K562 (cell line): ENCODE measurements at regions not wholly inside any gene's neighbourhood (a gene's known extent, or its start where the extent isn't known, plus 50 kb on each side); places are given as distances from the start of the nearest gene placed in this dataset.

Experiments used
- ATAC-seq: fragments of 200-7000 bp; cut with Tn5 transposase; 3 replicates; pipeline ENCODE4 v1.9.1; 2020; ENCODE audit warnings: moderate library complexity
- BruUV-seq: library from RNA; stranded (reverse); fragments of 400-500 nt; replicated peaks from 2 replicates; lab custom pipeline; 2021; lab: Mats Ljungman, UMichigan
- CTCF ChIA-PET: fragments of 300-600 bp; formaldehyde crosslinking; extraction: SDS; loops from one replicate; lab custom pipeline; 2021; ENCODE audit warnings: low intra/inter-chr PET ratio; lab: Yijun Ruan, JAX
- POLR2A ChIA-PET: fragments of 300-600, 350-650 bp; sonication (Branson Sonifier 250); formaldehyde crosslinking; extraction: SDS; loops from one replicate; lab custom pipeline; 2021; ENCODE audit warnings: antibody characterized with exemption, inconsistent platforms; lab: Yijun Ruan, JAX
- DNase-seq, 4 experiments: peaks; one replicate each; pipeline versions ENCODE4 v3.0.0 to v3.0.0-alpha.2; 2011 to 2018; ENCODE audit warnings: low spot score in 3 of 4, mixed read lengths in 3 of 4; ENCODE audit errors: extremely low read depth in 1 of 4
- FAIRE-seq: peaks from 2 replicates; lab custom pipeline; 2011; peaks lifted over from hg19 to GRCh38; lab: Jason Lieb, UNC
- H2AFZ ChIP-seq: 2 replicates; pipeline ENCODE4 v1.6.0; 2011; ENCODE audit warnings: low read depth, low read length, control low read depth, inconsistent platforms
- H3K27ac ChIP-seq: fragments of 200-600 bp; 3 replicates; pipeline ENCODE4 v1.8.0; 2011; ENCODE audit warnings: low read depth, mild to moderate bottlenecking, control low read depth, inconsistent platforms, low read length, moderate library complexity, mixed read lengths; ENCODE audit errors: extremely low read depth
- H3K27me3 ChIP-seq, 2 experiments: fragments of 300-600 bp in 1 of 2; 2 replicates in 1 of 2; 3 replicates in 1 of 2; pipeline versions ENCODE4 v1.6.0 to v1.8.0; 2011; ENCODE audit warnings: inconsistent platforms in 2 of 2, low read length in 2 of 2, mild to moderate bottlenecking in 1 of 2, mixed read lengths in 1 of 2, moderate library complexity in 1 of 2; ENCODE audit not compliant: control insufficient read depth in 2 of 2, insufficient read depth in 2 of 2
- H3K36me3 ChIP-seq: fragments of 300-600 bp; 3 replicates; pipeline ENCODE4 v1.8.0; 2011; ENCODE audit warnings: mild to moderate bottlenecking, low read length, inconsistent platforms; ENCODE audit not compliant: control insufficient read depth, insufficient read depth
- H3K4me1 ChIP-seq, 2 experiments: fragments of 200-600 bp in 1 of 2; replicated peaks in 1 of 2; 2 replicates in 1 of 2; 3 replicates in 1 of 2; pipeline versions ENCODE4 v1.5.1 to v1.8.0; 2011; ENCODE audit warnings: inconsistent platforms in 2 of 2, low read length in 2 of 2, mild to moderate bottlenecking in 1 of 2, mixed read lengths in 1 of 2, moderate library complexity in 1 of 2; ENCODE audit not compliant: control insufficient read depth in 2 of 2, insufficient read depth in 2 of 2
- H3K4me2 ChIP-seq: 2 replicates; pipeline ENCODE4 v1.6.1; 2011; ENCODE audit warnings: low read length, control low read depth, inconsistent platforms, mixed read lengths; ENCODE audit not compliant: insufficient read depth
- H3K4me3 ChIP-seq: fragments of 200-600 bp; sonication (generic), shearing (Covaris generic); 2 replicates; pipeline ENCODE4 v1.5.1; 2016; ENCODE audit warnings: control low read depth, inconsistent platforms
- H3K79me2 ChIP-seq: fragments of 200-600 bp; 3 replicates; pipeline ENCODE4 v1.8.0; 2011; ENCODE audit warnings: low read length, inconsistent platforms; ENCODE audit not compliant: control insufficient read depth, insufficient read depth
- H3K9ac ChIP-seq, 2 experiments: 2 replicates each; pipeline versions ENCODE4 v1.6.0 to v1.6.1; 2011; ENCODE audit warnings: low read depth in 2 of 2, low read length in 2 of 2, control low read depth in 1 of 2, inconsistent platforms in 1 of 2, mild to moderate bottlenecking in 1 of 2, mixed read lengths in 1 of 2; ENCODE audit not compliant: insufficient read depth in 1 of 2
- H3K9me1 ChIP-seq: one replicate; pipeline ENCODE4 v1.6.0; 2011; ENCODE audit warnings: inconsistent platforms, mild to moderate bottlenecking, low read length, moderate library complexity; ENCODE audit not compliant: control insufficient read depth, insufficient read depth
- H3K9me3 ChIP-seq: replicated peaks from 2 replicates; pipeline ENCODE4 v1.5.1; 2011; ENCODE audit warnings: low read depth, low read length, inconsistent platforms; ENCODE audit not compliant: control insufficient read depth, insufficient read depth
- H4K20me1 ChIP-seq: replicated peaks from 2 replicates; pipeline ENCODE4 v1.6.1; 2011; ENCODE audit warnings: low read length, inconsistent platforms, mixed read lengths; ENCODE audit not compliant: control insufficient read depth, insufficient read depth
- HLTF ChIP-seq: fragments of 450-650 bp; IDR thresholded peaks from 2 replicates; pipeline ENCODE4 v1.6.1; 2016
- MTF1 ChIP-seq: fragments of 250-450 bp; sonication (Bioruptor Pico); IDR thresholded peaks from 2 replicates; pipeline ENCODE4 v1.9.0; 2021; ENCODE audit warnings: moderate library complexity, mild to moderate bottlenecking, inconsistent platforms, borderline replicate concordance
- REST ChIP-seq, 2 experiments: fragments of 450-650 bp; formaldehyde crosslinking in 1 of 2; IDR thresholded peaks; 2 replicates each; pipeline versions ENCODE4 v1.4.0 to v1.6.1; 2014 to 2020; ENCODE audit warnings: mild to moderate bottlenecking in 2 of 2, borderline replicate concordance in 1 of 2, low read depth in 1 of 2
- SMARCB1 ChIP-seq: IDR thresholded peaks from 2 replicates; pipeline ENCODE4 v1.6.1; 2011; ENCODE audit warnings: improper control_type of control experiment, low read depth; ENCODE audit not compliant: insufficient read length
- TAL1 ChIP-seq: fragments of 450-650 bp; IDR thresholded peaks from 2 replicates; pipeline ENCODE4 v1.6.1; 2016; ENCODE audit warnings: mild to moderate bottlenecking
- WGBS: fragments of 100-300 bp; shearing (Covaris generic); methylation state at CpG from one replicate; pipeline ENCODE4 v1.1.6; 2016; ENCODE audit warnings: low coverage, mixed read lengths; ENCODE audit not compliant: insufficient coverage; ENCODE audit errors: missing lambda C conversion rate; 5-methylcytosine and 5-hydroxymethylcytosine counted together
- in situ Hi-C: fragments of 300-500 bp; cut with MboI; formaldehyde crosslinking; loops from 4 replicates; pipeline ENCODE4 v1.15.0; 2018; ENCODE audit warnings: inconsistent platforms, mixed read lengths
- intact Hi-C: fragments of 100-400 bp; cut with micrococcal nuclease; formaldehyde crosslinking; loops from 2 replicates; pipeline ENCODE4 v1.14.2; 2022

GRCh38 chr6:101286146-101286545 lies 107.4 kb upstream of the GRIK2 start:
- CTCF ChIA-PET: no interaction called here
- TF ChIP-seq HLTF (no peak), TAL1 (no peak), SMARCB1 (no peak), REST (IDR thresholded peaks at IDR 0.05; ENCODE audit: borderline replicate concordance) (no peak), REST (CRISPR knock-in tag; IDR thresholded peaks at IDR 0.05; ENCODE audit: low read depth) (no peak), MTF1 (CRISPR knock-in tag) (no peak)
- FAIRE-seq: no peak
- in situ Hi-C loops (no loop called here), intact Hi-C loops (no loop called here)
- no peaks in the 10 kb centered on the region for H3K9me3 ChIP-seq
- H2AFZ ChIP-seq: no peak overlapping the region
- 0% methylated on average over 2 of the region's 2 CpGs for WGBS
- H3K27me3 ChIP-seq: no peaks in the 10 kb centered on the region
- no peak for DNase-seq
- no peaks in the 10 kb centered on the region for H3K79me2 ChIP-seq
- no peaks in the 10 kb centered on the region for H3K4me1 ChIP-seq
- H3K36me3 ChIP-seq: no peaks in the 10 kb centered on the region
- H3K27ac ChIP-seq: no peak overlapping the region
- no peak overlapping the region for H3K9ac ChIP-seq
- H3K4me3 ChIP-seq: no peak overlapping the region
- no peak for ATAC-seq
- POLR2A ChIA-PET: no interaction called here
- H3K9me1 ChIP-seq: no peaks in the 10 kb centered on the region
- H3K4me2 ChIP-seq: no peak overlapping the region
- no peaks in the 10 kb centered on the region for H4K20me1 ChIP-seq
- no TSS peak for BruUV-seq
